ENCODE measurements at regions not wholly inside any gene's neighbourhood (a gene's known extent, or its start where the extent isn't known, plus 50 kb on each side); places are given as distances from the start of the nearest gene placed in this dataset.

DNA sequence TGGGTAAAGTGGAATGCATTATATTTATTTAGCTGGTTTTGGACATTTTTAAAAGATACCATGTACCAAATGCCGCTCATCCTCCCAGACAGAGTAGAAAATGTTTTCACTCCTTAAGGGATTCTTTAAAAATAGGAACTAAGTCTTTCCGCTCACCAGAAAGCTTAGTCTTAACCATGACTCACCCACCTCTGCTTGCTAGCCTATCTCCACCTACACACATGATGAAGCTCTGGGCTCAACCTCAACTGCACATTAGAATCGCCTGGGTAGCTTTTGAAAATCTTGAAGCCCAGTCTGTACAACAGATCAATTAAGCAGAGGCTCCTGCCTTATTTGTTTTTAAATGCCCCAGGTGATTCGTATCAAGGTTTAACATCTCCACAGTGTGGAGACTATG, 260.5 kb downstream of the NEDD1 start:
- H4K20me1 ChIP-seq (ENCODE audit: insufficient read depth, low read length): no peaks in the 10 kb centered on the region
- no peaks in the 10 kb centered on the region for H3K9me3 ChIP-seq (replicated peaks in 1 of 2; ENCODE audit: control insufficient read depth in 1 of 2, insufficient read depth in 1 of 2, low read length in 2 of 2)
- Mint-ChIP-seq H3K4me1 (no peaks in the 10 kb centered on the region), H3K9me3 (peaks cover 0 to 3% (median 0%) of the 10 kb centered on the region in 7 donors), H3K27ac (no peak overlapping the region), H3K4me3 (no peak overlapping the region), H3K27me3 (ENCODE audit: low read depth in 3 of 3) (peaks cover 0 to 6% (median 1%) of the 10 kb centered on the region in 3 donors), H3K36me3 (no peaks in the 10 kb centered on the region)
- no peaks in the 10 kb centered on the region for H3K36me3 ChIP-seq (replicated peaks in 1 of 2; ENCODE audit: control insufficient read depth in 1 of 2, insufficient read depth in 2 of 2, low read length in 2 of 2)
- no peak overlapping the region for H3K9ac ChIP-seq (ENCODE audit: insufficient read depth, low read length, poor library complexity, severe bottlenecking)
- H3K79me2 ChIP-seq (ENCODE audit: insufficient read depth, low read length): no peaks in the 10 kb centered on the region
- DNase-seq: no peak
- H2AFZ ChIP-seq (ENCODE audit: insufficient read depth, low read depth, low read length, poor library complexity, severe bottlenecking): no peak overlapping the region
- TF ChIP-seq, protein P1, sequence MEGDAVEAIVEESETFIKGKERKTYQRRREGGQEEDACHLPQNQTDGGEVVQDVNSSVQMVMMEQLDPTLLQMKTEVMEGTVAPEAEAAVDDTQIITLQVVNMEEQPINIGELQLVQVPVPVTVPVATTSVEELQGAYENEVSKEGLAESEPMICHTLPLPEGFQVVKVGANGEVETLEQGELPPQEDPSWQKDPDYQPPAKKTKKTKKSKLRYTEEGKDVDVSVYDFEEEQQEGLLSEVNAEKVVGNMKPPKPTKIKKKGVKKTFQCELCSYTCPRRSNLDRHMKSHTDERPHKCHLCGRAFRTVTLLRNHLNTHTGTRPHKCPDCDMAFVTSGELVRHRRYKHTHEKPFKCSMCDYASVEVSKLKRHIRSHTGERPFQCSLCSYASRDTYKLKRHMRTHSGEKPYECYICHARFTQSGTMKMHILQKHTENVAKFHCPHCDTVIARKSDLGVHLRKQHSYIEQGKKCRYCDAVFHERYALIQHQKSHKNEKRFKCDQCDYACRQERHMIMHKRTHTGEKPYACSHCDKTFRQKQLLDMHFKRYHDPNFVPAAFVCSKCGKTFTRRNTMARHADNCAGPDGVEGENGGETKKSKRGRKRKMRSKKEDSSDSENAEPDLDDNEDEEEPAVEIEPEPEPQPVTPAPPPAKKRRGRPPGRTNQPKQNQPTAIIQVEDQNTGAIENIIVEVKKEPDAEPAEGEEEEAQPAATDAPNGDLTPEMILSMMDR (IDR thresholded peaks at IDR 0.05): no peak
- H3K4me1 ChIP-seq (ENCODE audit: control insufficient read depth in 1 of 2, insufficient read depth in 2 of 2, low read length in 2 of 2): no peaks in the 10 kb centered on the region
- intact Hi-C loops (cut with micrococcal nuclease): no loop called here
- WGBS (ENCODE audit: insufficient coverage): 100% methylated on average over 2 of the region's 4 CpGs
- H3K4me3 ChIP-seq (replicated peaks in 1 of 3; ENCODE audit: low read depth in 2 of 3, low read length in 3 of 3): no peak overlapping the region
- H3K27me3 ChIP-seq (ENCODE audit: control insufficient read depth in 2 of 2, insufficient read depth in 2 of 2, low read length in 2 of 2): no peaks in the 10 kb centered on the region
- H3K27ac ChIP-seq (ENCODE audit: low read depth in 1 of 2, low read length in 2 of 2): no peak overlapping the region
- H3K4me2 ChIP-seq (replicated peaks; ENCODE audit: extremely low read depth, low read length, poor library complexity, severe bottlenecking): no peak overlapping the region

- TF ChIP-seq, protein P1 (IDR thresholded peaks at IDR 0.05): no peak
- peaks cover 0 to 3% (median 0%) of the 10 kb centered on the region in 7 donors for H3K9me3 Mint-ChIP-seq
- Histone ChIP-seq H3K4me3 (replicated peaks in 1 of 3; ENCODE audit: low read depth in 2 of 3, low read length in 3 of 3) (no peak overlapping the region), H3K4me2 (replicated peaks; ENCODE audit: extremely low read depth, low read length, poor library complexity, severe bottlenecking) (no peak overlapping the region), H3K9me3 (replicated peaks in 1 of 2; ENCODE audit: control insufficient read depth in 1 of 2, insufficient read depth in 1 of 2, low read length in 2 of 2) (no peaks in the 10 kb centered on the region), H3K9ac (ENCODE audit: insufficient read depth, low read length, poor library complexity, severe bottlenecking) (no peak overlapping the region), H3K79me2 (ENCODE audit: insufficient read depth, low read length) (no peaks in the 10 kb centered on the region), H2AFZ (ENCODE audit: insufficient read depth, low read depth, low read length, poor library complexity, severe bottlenecking) (no peak overlapping the region), H3K4me1 (ENCODE audit: control insufficient read depth in 1 of 2, insufficient read depth in 2 of 2, low read length in 2 of 2) (no peaks in the 10 kb centered on the region), H4K20me1 (ENCODE audit: insufficient read depth, low read length) (no peaks in the 10 kb centered on the region), H3K27ac (ENCODE audit: low read depth in 1 of 2, low read length in 2 of 2) (no peak overlapping the region), H3K27me3 (ENCODE audit: control insufficient read depth in 2 of 2, insufficient read depth in 2 of 2, low read length in 2 of 2) (no peaks in the 10 kb centered on the region), H3K36me3 (replicated peaks in 1 of 2; ENCODE audit: control insufficient read depth in 1 of 2, insufficient read depth in 2 of 2, low read length in 2 of 2) (no peaks in the 10 kb centered on the region)
- WGBS (ENCODE audit: insufficient coverage): 75% methylated on average over 1 of the region's 4 CpGs
- no peaks in the 10 kb centered on the region for H3K4me1 Mint-ChIP-seq
- no peaks in the 10 kb centered on the region for H3K36me3 Mint-ChIP-seq
- H3K4me3 Mint-ChIP-seq: no peak overlapping the region
- H3K27ac Mint-ChIP-seq: no peak overlapping the region
- peaks cover 0 to 6% (median 1%) of the 10 kb centered on the region in 3 donors for H3K27me3 Mint-ChIP-seq (ENCODE audit: low read depth in 3 of 3)
- intact Hi-C loops (cut with micrococcal nuclease): no loop called here
- DNase-seq: no peak
Measured at GRCh38 chr12:97168804-97169203, 261.7 kb downstream of the NEDD1 start.
